IPS-18a (cell line): ENCODE measurements at regions not wholly inside any gene's neighbourhood (a gene's known extent, or its start where the extent isn't known, plus 50 kb on each side); places are given as distances from the start of the nearest gene placed in this dataset.

Experiments used
- H3K27ac ChIP-seq: one replicate; pipeline ENCODE4 v1.5.1; 2013; ENCODE audit warnings: low read length
- H3K27me3 ChIP-seq: one replicate; pipeline ENCODE4 v1.6.1; 2013; ENCODE audit warnings: mild to moderate bottlenecking, low read length; ENCODE audit not compliant: control insufficient read depth, insufficient read depth
- H3K36me3 ChIP-seq: one replicate; pipeline ENCODE4 v1.6.1; 2013; ENCODE audit warnings: low read depth, low read length; ENCODE audit not compliant: control insufficient read depth
- H3K4me1 ChIP-seq: one replicate; pipeline ENCODE4 v1.6.1; 2013; ENCODE audit warnings: low read depth, low read length; ENCODE audit not compliant: control insufficient read depth
- H3K4me3 ChIP-seq: one replicate; pipeline ENCODE4 v1.5.1; 2013; ENCODE audit warnings: low read length
- H3K9ac ChIP-seq: one replicate; pipeline ENCODE4 v1.6.1; 2013; ENCODE audit warnings: mild to moderate bottlenecking, low read length, moderate library complexity
- H3K9me3 ChIP-seq: one replicate; pipeline ENCODE4 v1.6.1; 2013; ENCODE audit warnings: low read depth, low read length; ENCODE audit not compliant: control insufficient read depth

DNA sequence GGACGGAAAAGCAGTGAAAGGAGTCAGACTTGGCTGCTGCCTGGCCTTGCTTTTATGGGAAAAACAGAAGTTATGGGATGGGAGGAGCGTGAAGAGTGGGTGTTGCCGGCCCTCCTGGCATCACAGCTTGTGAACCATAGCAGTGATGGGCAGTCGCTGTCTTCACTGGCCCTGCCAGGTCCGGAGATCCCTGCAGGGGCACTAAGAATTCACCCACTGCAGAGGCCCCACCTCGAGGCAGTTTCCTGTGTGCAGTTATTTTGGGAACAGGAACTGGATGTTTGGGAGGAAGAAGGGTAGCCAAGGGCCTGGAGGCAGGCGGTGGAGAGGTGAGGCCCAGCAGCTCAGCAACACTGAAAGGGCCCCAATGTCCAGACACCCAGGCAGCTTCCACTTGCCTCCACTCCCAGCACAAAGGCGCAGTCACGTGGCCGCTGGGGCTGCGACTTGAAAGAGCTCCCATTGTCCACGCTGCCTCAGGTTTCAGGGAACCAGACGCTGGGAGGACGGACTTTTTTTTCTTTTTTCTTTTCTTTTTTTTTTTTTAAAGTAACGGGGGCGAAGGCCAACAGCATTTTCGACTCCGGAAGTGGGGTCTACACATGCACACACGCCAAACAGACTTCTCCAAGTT, 255.6 kb downstream of the ZNF621 start:
- Histone ChIP-seq H3K4me1 (no peaks in the 10 kb centered on the region), H3K9ac (no peak overlapping the region), H3K27ac (no peak overlapping the region), H3K9me3 (no peaks in the 10 kb centered on the region), H3K36me3 (no peaks in the 10 kb centered on the region), H3K4me3 (no peak overlapping the region), H3K27me3 (no peaks in the 10 kb centered on the region)

DNA sequence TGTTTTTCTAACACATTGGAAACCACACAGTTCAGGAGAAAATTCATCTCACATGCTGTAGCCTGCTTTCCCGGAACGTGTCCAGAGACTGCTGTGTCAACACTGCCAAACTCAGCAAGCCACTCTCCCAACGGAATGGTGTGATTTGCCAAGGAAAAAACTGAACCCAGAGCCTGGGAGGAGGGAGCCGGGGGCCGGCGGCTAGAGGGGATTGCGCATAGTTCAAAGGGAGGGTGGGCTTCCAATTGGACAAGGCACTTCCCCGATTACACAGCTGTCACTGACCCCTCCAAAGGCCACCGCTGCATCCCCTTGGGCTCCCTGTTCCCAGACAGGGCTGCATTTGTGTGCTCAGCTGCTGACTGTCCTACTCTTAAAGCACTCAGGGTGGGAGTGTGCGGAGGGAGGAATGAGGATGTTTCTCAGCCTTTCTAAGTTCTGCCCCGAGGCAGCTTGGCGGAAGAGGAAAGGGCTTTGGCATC, 256.2 kb downstream of the ZNF621 start:
- Histone ChIP-seq H3K9ac (no peak overlapping the region), H3K4me3 (no peak overlapping the region), H3K36me3 (no peaks in the 10 kb centered on the region), H3K27ac (no peak overlapping the region), H3K9me3 (no peaks in the 10 kb centered on the region), H3K4me1 (no peaks in the 10 kb centered on the region), H3K27me3 (no peaks in the 10 kb centered on the region)

DNA sequence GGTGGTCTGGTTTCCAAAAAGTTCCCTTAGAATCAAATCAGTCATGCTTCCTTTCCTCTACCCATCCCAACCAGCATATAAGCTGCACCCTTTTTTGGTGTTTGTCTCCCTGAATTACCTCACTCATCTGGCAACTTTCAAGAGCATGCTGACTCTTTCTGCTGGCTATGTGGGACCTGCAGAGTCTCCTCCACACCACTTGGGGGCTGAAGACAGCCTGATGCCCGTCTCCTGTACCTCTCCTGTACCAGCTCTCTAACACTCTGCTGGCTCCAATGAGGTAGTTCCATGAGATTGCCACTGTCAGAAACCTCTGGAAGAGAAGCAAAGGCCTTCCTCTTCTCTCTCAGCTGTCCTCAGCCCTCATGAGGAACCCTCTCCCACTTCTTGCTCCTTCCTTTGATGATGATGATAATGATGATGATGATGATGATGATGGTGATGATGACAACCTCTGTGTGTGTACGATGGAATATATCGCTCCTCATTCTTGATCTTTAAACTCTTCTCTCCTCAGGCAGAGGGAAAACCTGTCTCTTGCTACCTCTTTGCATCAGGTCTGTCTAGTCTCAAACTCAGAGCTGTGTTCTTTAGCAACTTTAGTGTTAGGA, 257.5 kb downstream of the ZNF621 start:
- Histone ChIP-seq H3K4me1 (no peaks in the 10 kb centered on the region), H3K27me3 (no peaks in the 10 kb centered on the region), H3K9me3 (no peaks in the 10 kb centered on the region), H3K27ac (no peak overlapping the region), H3K36me3 (no peaks in the 10 kb centered on the region), H3K9ac (no peak overlapping the region), H3K4me3 (no peak overlapping the region)

DNA sequence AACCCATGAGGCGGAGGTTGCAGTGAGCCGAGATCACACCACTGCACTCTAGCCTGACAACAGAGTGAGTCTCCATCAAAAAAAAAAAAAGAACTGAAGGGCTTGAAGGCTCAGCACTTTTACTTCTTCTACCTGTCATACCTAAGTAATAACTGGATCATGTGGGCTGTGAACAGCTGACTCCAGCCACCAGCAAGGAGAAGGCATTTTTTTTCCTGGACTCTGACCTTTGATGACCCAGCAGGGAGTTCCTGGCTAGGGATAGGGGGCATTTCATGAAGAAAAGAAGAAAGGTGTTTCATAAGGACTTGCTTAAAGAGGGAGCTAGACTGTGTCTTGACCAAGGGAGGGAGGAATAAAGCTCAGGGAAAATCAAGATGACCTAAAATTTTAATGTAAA, 266.0 kb downstream of the ZNF621 start:
- H3K4me3 ChIP-seq: no peak overlapping the region
- H3K9ac ChIP-seq: no peak overlapping the region
- no peaks in the 10 kb centered on the region for H3K4me1 ChIP-seq
- H3K9me3 ChIP-seq: no peaks in the 10 kb centered on the region
- H3K36me3 ChIP-seq: no peaks in the 10 kb centered on the region
- H3K27ac ChIP-seq: no peak overlapping the region
- no peaks in the 10 kb centered on the region for H3K27me3 ChIP-seq

DNA sequence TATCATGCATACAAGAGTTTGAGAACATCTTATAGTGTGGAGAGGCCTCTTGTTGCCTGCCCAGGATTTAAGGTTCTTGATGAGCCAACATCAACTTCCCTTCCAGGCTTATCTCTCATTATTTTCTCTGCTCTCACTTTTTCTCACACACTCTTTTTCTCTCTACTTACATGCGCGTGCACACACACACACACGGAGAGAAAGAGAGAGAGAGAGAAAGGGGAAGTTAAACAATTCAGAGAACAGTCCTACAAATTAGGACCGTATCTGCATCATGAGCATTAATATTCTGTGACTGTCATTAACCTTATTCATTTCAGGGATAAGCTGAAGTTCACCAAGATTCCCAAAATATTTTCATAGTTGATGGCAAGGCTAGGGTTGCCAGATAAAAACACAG, 269.0 kb downstream of the ZNF621 start:
- no peaks in the 10 kb centered on the region for H3K27me3 ChIP-seq

DNA sequence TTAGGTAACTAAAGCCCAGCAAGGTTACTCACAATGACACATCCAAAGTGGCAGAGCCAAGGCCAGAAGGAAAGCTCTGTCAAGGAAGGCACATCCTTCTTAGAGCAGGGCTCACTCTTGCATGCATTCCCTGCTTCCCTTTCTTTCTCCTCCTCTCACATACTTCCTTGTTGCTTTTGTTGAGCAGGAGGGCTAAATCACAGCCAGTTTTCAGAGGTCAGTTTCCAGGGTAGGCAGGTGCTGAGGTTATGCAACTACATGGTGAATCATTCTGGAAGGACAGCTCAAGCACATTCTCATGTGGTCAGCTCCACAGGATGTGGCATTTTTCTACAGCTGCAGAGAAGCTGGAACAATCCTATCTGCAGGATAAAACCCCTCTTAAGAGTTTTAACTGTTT, 275.6 kb downstream of the ZNF621 start:
- no peak overlapping the region for H3K4me3 ChIP-seq
- no peaks in the 10 kb centered on the region for H3K36me3 ChIP-seq
- peaks cover 3% of the 10 kb centered on the region for H3K4me1 ChIP-seq
- no peak overlapping the region for H3K27ac ChIP-seq
- H3K9ac ChIP-seq: no peak overlapping the region
- H3K27me3 ChIP-seq: no peaks in the 10 kb centered on the region
- H3K9me3 ChIP-seq: no peaks in the 10 kb centered on the region

More for the DNA sequence above, 269.0 kb downstream of the ZNF621 start:
- Histone ChIP-seq H3K4me3 (no peak overlapping the region), H3K27ac (no peak overlapping the region), H3K4me1 (no peaks in the 10 kb centered on the region), H3K36me3 (no peaks in the 10 kb centered on the region), H3K9me3 (no peaks in the 10 kb centered on the region), H3K9ac (no peak overlapping the region)

DNA sequence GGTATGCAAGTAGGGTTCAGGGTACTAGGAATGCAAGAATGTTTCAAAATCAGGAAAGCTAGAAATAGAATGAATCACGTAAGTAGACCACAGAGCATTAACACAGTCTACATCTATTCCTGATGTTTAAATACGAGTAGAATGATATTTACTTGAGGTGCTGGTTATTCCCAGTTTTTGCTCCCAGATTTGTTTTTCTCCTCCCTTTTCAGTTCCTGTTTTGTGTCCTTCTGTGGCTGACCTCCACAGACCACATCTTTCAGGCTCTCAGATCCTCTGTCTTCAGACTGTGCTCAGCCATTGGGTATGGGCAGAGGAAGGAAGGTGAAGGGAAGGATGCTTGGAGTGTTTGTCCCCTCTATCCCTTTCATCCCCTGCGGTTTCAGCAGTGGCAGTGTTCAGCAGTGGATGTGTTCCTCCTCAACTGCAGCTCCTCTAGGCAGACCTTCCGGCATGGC, 276.6 kb downstream of the ZNF621 start:
- Histone ChIP-seq H3K9me3 (no peaks in the 10 kb centered on the region), H3K4me3 (no peak overlapping the region), H3K27ac (no peak overlapping the region), H3K4me1 (peaks cover 3% of the 10 kb centered on the region), H3K9ac (no peak overlapping the region), H3K27me3 (no peaks in the 10 kb centered on the region), H3K36me3 (no peaks in the 10 kb centered on the region)

DNA sequence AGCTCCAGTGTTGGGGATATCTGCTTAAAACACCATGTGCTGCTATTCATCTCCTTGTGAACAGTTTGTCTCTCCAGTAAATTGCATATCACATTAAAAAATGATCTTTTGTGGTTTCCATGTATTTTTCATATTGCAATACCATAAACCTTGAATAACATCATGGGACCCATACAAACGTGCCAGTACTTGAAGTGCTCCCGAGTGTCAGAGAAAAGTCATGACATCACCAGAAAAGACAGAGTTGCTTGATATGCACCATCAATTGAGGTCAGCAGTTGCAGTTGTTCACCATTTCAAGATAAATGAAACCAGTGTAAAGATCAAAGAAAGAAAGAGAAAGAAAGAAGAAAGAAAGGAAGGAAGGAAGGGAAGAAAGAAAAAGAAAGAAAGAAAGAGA, 278.6 kb downstream of the ZNF621 start:
- peaks cover 3% of the 10 kb centered on the region for H3K4me1 ChIP-seq
- no peaks in the 10 kb centered on the region for H3K9me3 ChIP-seq
- no peak overlapping the region for H3K9ac ChIP-seq
- no peak overlapping the region for H3K4me3 ChIP-seq
- H3K27ac ChIP-seq: no peak overlapping the region
- H3K36me3 ChIP-seq: no peaks in the 10 kb centered on the region
- no peaks in the 10 kb centered on the region for H3K27me3 ChIP-seq

DNA sequence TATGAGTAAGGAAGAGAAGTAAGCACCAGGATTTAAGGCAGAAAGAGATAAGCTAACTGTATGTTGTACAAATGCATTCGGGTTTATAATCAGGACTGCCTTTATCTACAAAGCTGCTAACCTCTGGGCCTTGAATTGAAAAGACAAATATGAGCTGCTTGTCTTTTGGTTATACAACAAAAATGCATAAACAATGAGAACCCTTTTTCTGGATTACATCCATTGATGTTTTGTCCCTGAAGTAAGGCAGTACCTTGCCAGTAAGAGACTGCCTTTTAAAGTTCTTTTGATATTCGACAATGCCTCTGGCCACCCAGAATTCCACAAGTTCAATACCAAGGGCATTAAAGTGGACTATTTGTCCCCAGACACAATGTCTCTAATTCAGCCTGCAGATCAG, 280.7 kb downstream of the ZNF621 start:
- H3K9ac ChIP-seq: no peak overlapping the region
- peaks cover 4% of the 10 kb centered on the region for H3K9me3 ChIP-seq
- H3K4me1 ChIP-seq: peaks cover 2% of the 10 kb centered on the region
- no peak overlapping the region for H3K27ac ChIP-seq
- no peaks in the 10 kb centered on the region for H3K27me3 ChIP-seq
- no peaks in the 10 kb centered on the region for H3K36me3 ChIP-seq
- no peak overlapping the region for H3K4me3 ChIP-seq

DNA sequence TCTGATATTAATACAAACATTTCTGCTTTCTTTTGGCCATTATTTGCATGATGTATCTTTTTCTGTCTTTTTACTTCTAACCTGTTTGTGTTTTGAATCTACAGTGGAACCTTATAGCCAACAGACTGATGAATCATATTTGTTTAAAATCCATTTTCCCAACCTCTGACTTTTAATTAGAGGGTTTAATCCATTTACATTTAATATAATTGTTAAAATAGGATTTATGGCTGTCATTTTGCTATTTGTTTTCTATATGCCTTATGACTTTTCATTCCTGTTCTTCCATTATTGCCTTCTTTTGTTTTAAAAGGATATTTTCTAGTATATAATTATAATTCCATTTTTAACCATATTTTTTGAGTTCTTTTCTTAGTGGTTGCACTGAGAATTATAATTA, 286.1 kb downstream of the ZNF621 start:
- no peaks in the 10 kb centered on the region for H3K36me3 ChIP-seq
- H3K9ac ChIP-seq: no peak overlapping the region
- no peak overlapping the region for H3K27ac ChIP-seq
- H3K4me1 ChIP-seq: no peaks in the 10 kb centered on the region
- H3K9me3 ChIP-seq: peaks cover 12% of the 10 kb centered on the region
- no peaks in the 10 kb centered on the region for H3K27me3 ChIP-seq
- H3K4me3 ChIP-seq: no peak overlapping the region

DNA sequence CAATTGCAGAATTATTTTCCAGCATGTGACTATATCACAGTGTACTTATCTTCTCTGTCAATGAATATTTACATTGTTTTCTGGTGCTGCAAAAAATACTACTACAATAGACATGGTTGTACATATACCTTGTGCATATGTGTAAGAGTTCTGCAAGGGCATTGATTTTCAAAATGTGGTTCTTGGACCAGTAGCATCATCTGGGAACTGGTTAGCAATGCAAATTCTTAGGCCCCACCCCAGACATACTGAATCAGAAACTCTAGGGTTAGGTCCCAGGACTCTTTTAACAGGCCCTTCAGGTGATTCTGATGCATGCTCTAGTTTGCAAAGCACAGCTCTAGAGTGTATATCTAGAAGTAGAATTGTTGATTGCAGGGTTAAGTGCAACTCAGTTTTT, 292.3 kb downstream of the ZNF621 start:
- Histone ChIP-seq H3K9me3 (no peaks in the 10 kb centered on the region), H3K36me3 (no peaks in the 10 kb centered on the region), H3K4me3 (no peak overlapping the region), H3K9ac (no peak overlapping the region), H3K4me1 (no peaks in the 10 kb centered on the region), H3K27ac (no peak overlapping the region), H3K27me3 (no peaks in the 10 kb centered on the region)

DNA sequence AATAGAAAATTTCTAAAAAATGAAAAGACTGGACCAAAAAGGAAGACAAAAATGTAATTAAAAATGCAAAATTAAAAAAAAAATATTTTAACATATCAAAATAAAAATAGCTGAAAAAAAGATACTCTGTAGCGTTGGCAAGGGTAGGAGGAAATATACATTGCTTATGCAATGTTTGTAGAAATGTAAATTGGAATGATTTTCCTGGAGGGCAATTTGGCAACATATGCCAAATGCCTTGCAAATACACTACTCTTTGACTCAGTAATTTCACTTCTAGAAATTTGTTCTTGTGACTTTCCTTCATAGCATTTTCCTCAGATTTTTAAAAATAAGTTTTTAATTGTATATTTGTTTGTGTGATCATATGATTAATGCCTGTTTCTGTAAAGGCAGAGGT, 296.6 kb downstream of the ZNF621 start:
- Histone ChIP-seq H3K4me1 (no peaks in the 10 kb centered on the region), H3K9me3 (no peaks in the 10 kb centered on the region), H3K4me3 (no peak overlapping the region), H3K36me3 (no peaks in the 10 kb centered on the region), H3K9ac (no peak overlapping the region), H3K27ac (no peak overlapping the region), H3K27me3 (no peaks in the 10 kb centered on the region)
